Calu3 (cell line): ENCODE measurements at regions not wholly inside any gene's neighbourhood (a gene's known extent, or its start where the extent isn't known, plus 50 kb on each side); places are given as distances from the start of the nearest gene placed in this dataset.
"Not testable (repeated sequence)": the region's sequence is repeated elsewhere in the genome, so short reads cannot be mapped to it uniquely, and the experiment has no call there.

Source experiments
- BruUV-seq: library from RNA; stranded (reverse); fragments of 400-500 nt; replicated peaks from 2 replicates; lab custom pipeline; 2021; lab: Mats Ljungman, UMichigan
- CTCF ChIA-PET: fragments of 300-600 bp; sonication (Branson Sonifier 250); formaldehyde crosslinking; loops from one replicate; lab custom pipeline; 2022; ENCODE audit warnings: antibody characterized with exemption; lab: Charles Lee
- DNase-seq: peaks from one replicate; pipeline ENCODE4 v3.0.0; 2022
- H3K27ac Mint-ChIP-seq: one replicate; pipeline ENCODE4 v1.8.0; 2022; ENCODE audit warnings: mixed read lengths; ENCODE audit not compliant: unreplicated experiment
- H3K27me3 Mint-ChIP-seq: one replicate; pipeline ENCODE4 v1.8.0; 2022; ENCODE audit warnings: mixed read lengths; ENCODE audit not compliant: unreplicated experiment
- H3K36me3 Mint-ChIP-seq: one replicate; pipeline ENCODE4 v1.8.0; 2022; ENCODE audit warnings: mild to moderate bottlenecking, moderate library complexity, mixed read lengths; ENCODE audit not compliant: insufficient read depth, unreplicated experiment
- H3K4me1 Mint-ChIP-seq: one replicate; pipeline ENCODE4 v1.8.0; 2022; ENCODE audit warnings: mild to moderate bottlenecking, low read depth, mixed read lengths; ENCODE audit not compliant: unreplicated experiment
- H3K4me3 Mint-ChIP-seq: one replicate; pipeline ENCODE4 v1.8.0; 2022; ENCODE audit warnings: mild to moderate bottlenecking, low read depth, moderate library complexity, mixed read lengths; ENCODE audit not compliant: unreplicated experiment
- H3K9me3 Mint-ChIP-seq: one replicate; pipeline ENCODE4 v1.8.0; 2022; ENCODE audit warnings: low read depth, mixed read lengths; ENCODE audit not compliant: unreplicated experiment
- intact Hi-C: fragments of 100-400 bp; cut with micrococcal nuclease; formaldehyde crosslinking; loops from one replicate; pipeline ENCODE4 v1.10.0; 2022; ENCODE audit not compliant: unreplicated experiment
- TF ChIP-seq, protein P1 (sequence below): fragments of 200-600 bp; IDR thresholded peaks from one replicate; pipeline ENCODE4 v1.8.0; 2022; ENCODE audit warnings: antibody characterized with exemption; ENCODE audit not compliant: unreplicated experiment

DNA sequence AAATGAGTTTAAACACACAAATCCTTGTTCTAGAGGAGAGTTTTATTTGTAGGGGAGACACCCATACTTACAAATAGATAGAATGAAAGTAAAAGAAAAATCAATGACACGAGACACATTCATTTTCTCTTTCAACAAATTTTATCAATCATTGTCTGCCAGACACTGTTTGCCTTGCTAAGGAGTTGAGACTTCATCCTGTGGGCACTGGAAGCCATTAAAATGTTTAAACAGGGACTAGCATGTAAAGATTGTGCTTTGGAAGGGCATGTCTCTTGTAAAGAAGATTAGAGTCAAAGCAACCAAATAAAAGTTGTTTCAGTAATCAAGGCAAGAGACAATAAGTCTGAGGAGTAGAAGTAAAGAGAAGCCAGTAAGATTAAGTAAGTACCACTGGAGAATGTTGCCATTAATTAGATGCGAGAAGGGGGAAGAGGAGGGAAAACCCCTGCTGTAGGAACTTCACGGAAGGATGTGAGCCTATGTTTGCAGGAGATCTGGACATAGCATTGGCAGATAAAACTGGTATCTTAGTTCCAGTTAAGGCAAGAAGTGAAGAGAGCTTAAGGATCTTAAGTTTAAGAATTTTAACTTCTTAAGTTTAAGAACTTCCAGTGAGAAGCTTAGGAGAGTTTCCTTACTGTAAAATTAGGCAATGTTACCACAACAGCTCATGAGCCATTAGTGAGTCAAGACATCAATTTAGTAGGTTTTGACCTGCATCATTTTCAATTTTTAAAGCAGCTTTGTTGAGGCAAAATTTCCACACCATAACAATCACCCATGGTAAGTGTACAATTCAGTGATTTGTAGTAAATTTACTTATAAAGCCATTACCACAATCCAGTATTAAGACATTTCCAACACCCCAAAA, 117.0 kb upstream of the UST start:
- Mint-ChIP-seq H3K27me3 (no peaks in the 10 kb centered on the region), H3K4me3 (no peak overlapping the region), H3K27ac (no peak overlapping the region), H3K36me3 (no peaks in the 10 kb centered on the region), H3K9me3 (no peaks in the 10 kb centered on the region), H3K4me1 (peaks cover 9% of the 10 kb centered on the region)
- no TSS peak for BruUV-seq
- intact Hi-C loops: no loop called here
- CTCF ChIA-PET: no interaction called here
- no peak for DNase-seq
- TF ChIP-seq, protein P1, sequence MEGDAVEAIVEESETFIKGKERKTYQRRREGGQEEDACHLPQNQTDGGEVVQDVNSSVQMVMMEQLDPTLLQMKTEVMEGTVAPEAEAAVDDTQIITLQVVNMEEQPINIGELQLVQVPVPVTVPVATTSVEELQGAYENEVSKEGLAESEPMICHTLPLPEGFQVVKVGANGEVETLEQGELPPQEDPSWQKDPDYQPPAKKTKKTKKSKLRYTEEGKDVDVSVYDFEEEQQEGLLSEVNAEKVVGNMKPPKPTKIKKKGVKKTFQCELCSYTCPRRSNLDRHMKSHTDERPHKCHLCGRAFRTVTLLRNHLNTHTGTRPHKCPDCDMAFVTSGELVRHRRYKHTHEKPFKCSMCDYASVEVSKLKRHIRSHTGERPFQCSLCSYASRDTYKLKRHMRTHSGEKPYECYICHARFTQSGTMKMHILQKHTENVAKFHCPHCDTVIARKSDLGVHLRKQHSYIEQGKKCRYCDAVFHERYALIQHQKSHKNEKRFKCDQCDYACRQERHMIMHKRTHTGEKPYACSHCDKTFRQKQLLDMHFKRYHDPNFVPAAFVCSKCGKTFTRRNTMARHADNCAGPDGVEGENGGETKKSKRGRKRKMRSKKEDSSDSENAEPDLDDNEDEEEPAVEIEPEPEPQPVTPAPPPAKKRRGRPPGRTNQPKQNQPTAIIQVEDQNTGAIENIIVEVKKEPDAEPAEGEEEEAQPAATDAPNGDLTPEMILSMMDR: no peak

DNA sequence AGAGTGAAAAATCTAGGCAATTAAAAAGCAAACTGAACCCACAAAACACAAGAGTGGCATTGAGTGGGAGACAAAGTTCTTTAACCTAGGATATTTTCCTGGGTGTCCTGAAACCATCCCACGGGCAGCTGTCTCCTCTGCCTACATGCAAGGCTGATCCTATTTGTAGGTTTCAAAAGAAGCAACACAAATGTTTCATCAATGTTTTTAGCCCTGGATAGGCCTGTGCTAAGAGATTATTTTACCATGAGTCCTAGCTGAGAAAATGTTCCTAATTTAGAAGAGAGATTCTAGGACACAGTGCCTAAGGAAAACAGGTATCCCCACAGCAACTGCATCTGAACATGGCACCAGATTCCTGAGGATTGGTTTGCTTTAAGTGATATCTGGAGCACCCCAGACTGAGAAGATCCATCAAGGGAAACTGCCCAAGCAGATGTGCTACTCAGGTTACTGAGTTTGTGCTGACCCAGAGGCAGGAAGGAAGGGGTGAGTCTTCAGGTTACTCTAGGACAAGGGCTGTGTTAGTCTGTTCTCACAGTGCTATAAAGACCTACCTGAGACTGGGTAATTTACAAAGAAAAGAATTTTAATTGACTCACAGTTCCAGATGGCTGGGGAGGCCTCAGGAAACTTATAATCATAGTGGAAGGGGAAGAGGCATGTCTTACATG, 111.6 kb upstream of the UST start:
- Mint-ChIP-seq H3K27ac (no peak overlapping the region), H3K4me3 (no peak overlapping the region), H3K27me3 (no peaks in the 10 kb centered on the region), H3K9me3 (peaks cover 6% of the 10 kb centered on the region), H3K4me1 (no peaks in the 10 kb centered on the region), H3K36me3 (no peaks in the 10 kb centered on the region)
- DNase-seq: no peak
- intact Hi-C loops: no loop called here
- TF ChIP-seq, protein P1: no peak
- no TSS peak for BruUV-seq
- CTCF ChIA-PET: no interaction called here

DNA sequence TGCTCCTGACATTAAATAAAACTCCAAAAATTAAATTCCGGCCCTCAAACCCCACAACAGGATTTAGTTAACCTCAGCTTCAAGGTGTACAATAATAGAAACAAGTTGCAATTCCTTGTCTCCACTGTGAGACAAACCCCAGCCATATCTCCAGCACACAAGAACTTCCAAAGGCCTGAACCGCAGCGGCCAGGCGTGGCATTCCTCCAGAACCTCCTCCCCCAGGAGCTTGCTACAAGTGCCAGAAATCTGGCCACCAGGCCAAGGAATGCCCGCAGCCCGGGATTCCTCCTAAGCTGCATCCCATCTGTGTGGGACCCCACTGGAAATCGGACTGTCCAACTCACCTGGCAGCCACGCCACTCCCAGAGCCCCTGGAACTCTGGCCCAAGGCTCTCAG, 105.0 kb upstream of the UST start:
- H3K27me3 Mint-ChIP-seq, H3K36me3 Mint-ChIP-seq, H3K4me3 Mint-ChIP-seq, BruUV-seq, H3K4me1 Mint-ChIP-seq, H3K27ac Mint-ChIP-seq, intact Hi-C loops, DNase-seq, CTCF ChIA-PET: not testable (repeated sequence)
- peaks cover 11% of the 10 kb centered on the region for H3K9me3 Mint-ChIP-seq

DNA sequence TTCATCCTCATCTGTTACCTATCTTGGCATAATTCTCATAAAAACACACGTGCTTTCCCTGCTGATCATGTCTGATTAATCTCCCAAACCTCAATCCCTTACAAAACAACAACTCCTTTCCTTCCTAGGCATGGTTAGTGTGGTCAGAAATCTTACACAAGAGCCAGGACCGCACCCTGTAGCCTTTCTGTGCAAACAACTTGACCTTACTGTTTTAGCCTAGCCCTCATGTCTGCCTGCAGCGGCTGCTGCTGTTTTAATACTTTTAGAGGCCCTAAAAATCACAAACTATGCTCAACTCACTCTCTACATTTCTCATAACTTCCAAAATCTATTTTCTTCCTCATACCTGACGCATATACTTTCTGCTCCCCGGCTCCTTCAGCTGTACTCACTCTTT, 103.6 kb upstream of the UST start:
- CTCF ChIA-PET, H3K27me3 Mint-ChIP-seq, H3K27ac Mint-ChIP-seq, intact Hi-C loops, H3K4me1 Mint-ChIP-seq, BruUV-seq, DNase-seq, H3K4me3 Mint-ChIP-seq, H3K36me3 Mint-ChIP-seq, H3K9me3 Mint-ChIP-seq: not testable (repeated sequence)

DNA sequence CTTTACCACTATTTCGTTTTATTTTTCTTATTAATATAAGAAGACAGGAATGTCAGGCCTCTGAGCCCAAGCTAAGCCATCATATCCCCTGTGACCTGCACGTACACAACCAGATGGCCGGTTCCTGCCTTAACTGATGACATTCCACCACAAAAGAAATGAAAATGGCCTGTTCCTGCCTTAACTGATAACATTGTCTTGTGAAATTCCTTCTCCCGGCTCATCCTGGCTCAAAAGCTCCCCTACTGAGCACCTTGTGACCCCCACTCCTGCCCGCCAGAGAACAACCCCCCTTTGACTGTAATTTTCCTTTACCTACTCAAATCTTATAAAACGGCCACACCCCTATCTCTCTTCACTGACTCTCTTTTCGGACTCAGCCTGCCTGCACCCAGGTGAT, 101.8 kb upstream of the UST start:
- H3K27ac Mint-ChIP-seq, BruUV-seq, H3K36me3 Mint-ChIP-seq, H3K4me1 Mint-ChIP-seq, intact Hi-C loops, DNase-seq, H3K27me3 Mint-ChIP-seq, H3K4me3 Mint-ChIP-seq, H3K9me3 Mint-ChIP-seq, CTCF ChIA-PET: not testable (repeated sequence)
